ENCODE measurements at regions not wholly inside any gene's neighbourhood (a gene's known extent, or its start where the extent isn't known, plus 50 kb on each side); places are given as distances from the start of the nearest gene placed in this dataset.

DNA sequence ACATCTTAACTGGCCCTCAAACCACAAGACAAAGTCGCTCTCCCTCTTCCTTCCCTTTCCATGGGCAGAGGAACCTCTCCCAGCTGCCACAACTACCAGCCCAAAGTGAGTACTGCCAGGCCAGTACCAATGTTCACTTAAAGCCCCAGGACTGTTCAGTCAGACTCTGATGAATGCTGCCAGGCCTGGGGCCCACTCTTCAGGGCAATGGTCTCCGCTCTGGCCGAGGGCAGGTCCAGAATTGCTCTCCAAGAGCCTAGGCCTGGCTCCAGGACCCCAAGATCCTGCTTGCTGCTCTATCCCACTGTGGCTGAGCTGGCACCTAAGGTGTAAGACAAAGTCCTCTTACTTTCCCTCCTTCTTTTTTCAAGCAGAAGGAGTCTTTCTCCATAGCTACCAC is 790.9 kb downstream of the KLHL13 start:
- in situ Hi-C loops (cut with MboI; ENCODE audit: low pct_unique_long_range_greater_than_20kb, low sequenced_read_pairs): no loop called here
- no peak for DNase-seq

DNA sequence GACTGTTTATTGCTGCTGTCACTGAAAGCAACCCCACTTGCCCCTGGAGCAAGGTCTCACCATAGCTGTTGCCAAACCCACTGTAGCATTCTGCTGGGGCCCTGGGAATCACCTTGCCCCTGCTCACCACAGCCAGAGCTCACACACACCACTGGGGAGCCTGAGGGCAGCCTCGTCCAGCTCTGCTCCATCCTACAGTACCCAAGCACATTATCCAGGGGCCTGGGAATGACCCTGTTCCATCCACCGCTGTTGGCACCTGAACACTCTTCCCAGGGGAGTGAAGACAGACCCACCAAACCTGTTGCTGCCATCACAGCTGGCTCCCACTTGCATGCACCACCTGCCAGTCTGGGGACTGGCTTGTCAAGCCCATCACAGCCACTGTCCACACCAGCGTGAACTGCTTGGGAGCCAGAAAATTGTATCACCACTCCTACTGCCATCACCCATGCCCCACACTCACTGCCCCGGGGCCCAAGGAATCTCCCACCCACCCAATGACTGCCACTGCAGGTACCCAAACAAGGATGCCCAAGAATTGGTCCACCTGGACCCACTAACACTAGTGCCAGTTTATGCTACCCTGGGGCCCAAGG is 811.3 kb downstream of the KLHL13 start:
- DNase-seq: no peak
- in situ Hi-C loops (cut with MboI; ENCODE audit: low pct_unique_long_range_greater_than_20kb, low sequenced_read_pairs): no loop called here

DNA sequence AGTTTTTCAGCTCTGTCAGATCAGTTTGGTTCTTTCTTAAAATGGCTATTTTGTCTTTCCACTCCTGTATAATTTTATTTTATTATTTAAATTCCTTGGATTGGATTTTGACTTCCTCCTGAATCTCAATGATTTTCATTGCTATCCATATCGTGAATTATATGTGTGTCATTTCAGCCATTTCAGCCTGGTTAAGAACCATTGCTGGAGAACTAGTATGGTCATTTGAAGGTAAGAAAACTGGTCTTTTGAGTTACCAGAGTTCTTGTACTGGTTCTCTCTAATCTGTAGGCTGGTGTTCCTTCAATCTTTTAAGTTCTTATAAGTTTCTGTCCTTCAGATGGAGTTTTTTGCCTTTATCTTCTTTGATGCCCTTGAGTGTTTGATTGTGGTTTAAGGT is 815.5 kb downstream of the KLHL13 start:
- in situ Hi-C loops (cut with MboI; ENCODE audit: low pct_unique_long_range_greater_than_20kb, low sequenced_read_pairs): no loop called here
- DNase-seq: no peak

DNA sequence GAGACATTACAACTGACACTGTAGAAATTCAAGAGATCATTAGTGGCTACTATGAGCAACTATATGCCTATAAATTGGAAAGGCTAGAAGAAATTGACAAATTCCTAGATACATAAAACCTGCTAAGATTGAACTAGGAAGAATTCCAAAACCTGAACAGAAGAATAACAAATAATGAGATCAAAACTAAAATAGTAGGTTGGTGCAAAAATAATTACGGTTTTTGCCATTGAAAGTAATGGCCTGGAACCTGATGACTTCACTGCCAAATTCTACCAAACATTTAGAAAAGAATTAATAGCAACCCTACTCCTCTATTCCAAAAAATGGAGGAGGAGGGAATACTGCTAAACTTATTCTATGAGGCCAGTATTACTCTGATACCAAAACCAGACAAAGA is 824.9 kb downstream of the KLHL13 start:
- DNase-seq: no peak
- in situ Hi-C loops (cut with MboI; ENCODE audit: low pct_unique_long_range_greater_than_20kb, low sequenced_read_pairs): no loop called here

DNA sequence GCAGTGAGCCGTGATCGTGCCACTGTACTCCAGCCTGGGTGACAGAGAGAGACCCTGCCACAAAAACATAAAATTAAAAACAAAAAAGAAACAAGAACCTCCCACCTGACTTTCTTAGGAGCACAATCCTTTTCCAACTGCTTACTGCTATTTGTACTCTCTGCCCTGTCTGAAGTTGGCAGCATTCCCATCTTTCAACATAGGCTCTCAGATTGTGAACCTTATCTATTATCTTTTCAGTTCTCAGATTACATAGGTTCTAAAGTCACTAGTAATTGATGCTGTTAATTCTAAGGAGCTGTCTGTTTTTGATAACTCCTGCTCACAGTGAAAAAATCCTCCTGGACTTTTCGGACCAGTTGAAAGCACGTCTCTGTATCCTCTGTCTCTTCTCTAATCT is 812.2 kb upstream of the CT83 start:
- no peak for DNase-seq

More for the DNA sequence above, 812.2 kb upstream of the CT83 start:
- in situ Hi-C loops (cut with MboI; ENCODE audit: low pct_unique_long_range_greater_than_20kb, low sequenced_read_pairs): no loop called here

All from KBM-7 (cell line).